T-helper 2 cell treated with Interferon-gamma antibody and Interleukin-4, amounts not matched to agents 5 μg/mL and 100 μg/mL, for 36 hours (primary cell): ENCODE measurements at regions not wholly inside any gene's neighbourhood (a gene's known extent, or its start where the extent isn't known, plus 50 kb on each side); places are given as distances from the start of the nearest gene placed in this dataset.
"Not testable (repeated sequence)": the region's sequence is repeated elsewhere in the genome, so short reads cannot be mapped to it uniquely, and the experiment has no call there.

ENCODE experiments used
- DNase-seq: peaks from one replicate; pipeline ENCODE4 v3.0.0; 2021; ENCODE audit warnings: low spot score
- H3K27ac Mint-ChIP-seq: one replicate; pipeline ENCODE4 v1.8.0; 2021; ENCODE audit warnings: mild to moderate bottlenecking, mixed read lengths
- H3K27me3 Mint-ChIP-seq: one replicate; pipeline ENCODE4 v1.8.0; 2021; ENCODE audit warnings: low read depth, mixed read lengths
- H3K36me3 Mint-ChIP-seq: one replicate; pipeline ENCODE4 v1.8.0; 2021; ENCODE audit warnings: low read depth, mixed read lengths
- H3K4me1 Mint-ChIP-seq: one replicate; pipeline ENCODE4 v1.8.0; 2021; ENCODE audit warnings: low read depth, mixed read lengths
- H3K4me3 Mint-ChIP-seq: one replicate; pipeline ENCODE4 v1.8.0; 2022; ENCODE audit warnings: mild to moderate bottlenecking, moderate library complexity, mixed read lengths
- H3K9me3 Mint-ChIP-seq: one replicate; pipeline ENCODE4 v1.8.0; 2021; ENCODE audit warnings: mixed read lengths

GRCh38 chr5:60026161-60026560 lies 132.6 kb upstream of the PDE4D start:
- no peak overlapping the region for H3K27ac Mint-ChIP-seq
- H3K4me3 Mint-ChIP-seq, result no peak overlapping the region
- H3K4me1 Mint-ChIP-seq, result no peaks in the 10 kb centered on the region
- no peaks in the 10 kb centered on the region for H3K36me3 Mint-ChIP-seq
- no peaks in the 10 kb centered on the region for H3K9me3 Mint-ChIP-seq
- no peaks in the 10 kb centered on the region for H3K27me3 Mint-ChIP-seq
- no peak for DNase-seq

DNA sequence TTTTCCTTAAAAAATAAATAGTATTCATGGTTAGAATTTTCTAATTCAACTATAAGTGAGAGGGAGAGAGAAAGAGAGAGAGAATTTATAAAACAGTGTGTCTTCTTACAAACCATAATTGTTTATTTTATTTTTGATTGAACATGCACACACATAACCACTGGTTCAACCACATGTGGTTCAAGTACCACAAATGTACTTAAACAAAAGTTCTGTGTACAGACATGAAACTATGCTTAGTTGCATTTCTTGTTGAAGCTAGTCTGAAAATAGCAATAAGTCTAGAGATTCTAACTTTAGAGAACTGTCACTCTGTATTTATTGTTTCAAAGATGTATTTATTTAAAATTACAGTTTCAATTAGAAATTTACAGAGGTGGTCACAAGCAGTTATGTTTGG lies 130.6 kb upstream of the PDE4D start:
- Mint-ChIP-seq H3K4me1 (no peaks in the 10 kb centered on the region), H3K27me3 (no peaks in the 10 kb centered on the region), H3K36me3 (no peaks in the 10 kb centered on the region), H3K4me3 (no peak overlapping the region), H3K27ac (no peak overlapping the region), H3K9me3 (no peaks in the 10 kb centered on the region)
- no peak for DNase-seq

DNA sequence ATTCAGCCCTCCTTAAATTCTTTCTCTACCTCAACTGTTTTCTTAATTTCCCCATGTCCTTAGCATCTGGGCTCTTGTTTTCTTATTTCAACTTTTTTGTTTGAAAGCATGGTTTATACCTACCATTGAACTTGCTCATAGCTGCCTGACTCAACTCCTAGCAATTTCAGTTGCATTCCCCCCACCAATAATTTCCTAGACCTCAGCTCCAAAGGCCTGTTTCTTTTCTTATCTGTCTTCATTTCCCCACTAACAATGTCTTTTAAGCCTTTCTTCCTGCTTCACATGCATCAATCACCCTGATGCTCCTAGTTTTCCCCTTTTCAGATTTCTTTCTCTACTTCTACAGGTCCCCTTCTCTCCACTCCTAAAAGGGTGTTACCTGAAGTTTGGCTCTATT lies 129.7 kb upstream of the PDE4D start:
- no peaks in the 10 kb centered on the region for H3K36me3 Mint-ChIP-seq
- no peak overlapping the region for H3K27ac Mint-ChIP-seq
- no peak for DNase-seq
- no peaks in the 10 kb centered on the region for H3K27me3 Mint-ChIP-seq
- no peak overlapping the region for H3K4me3 Mint-ChIP-seq
- H3K4me1 Mint-ChIP-seq, result no peaks in the 10 kb centered on the region
- no peaks in the 10 kb centered on the region for H3K9me3 Mint-ChIP-seq

GRCh38 chr5:60020457-60020856 lies 126.9 kb upstream of the PDE4D start:
- Mint-ChIP-seq H3K4me3 (no peak overlapping the region), H3K27ac (no peak overlapping the region), H3K36me3 (no peaks in the 10 kb centered on the region), H3K27me3 (no peaks in the 10 kb centered on the region), H3K4me1 (no peaks in the 10 kb centered on the region), H3K9me3 (no peaks in the 10 kb centered on the region)
- DNase-seq, result no peak

- H3K4me1 Mint-ChIP-seq, H3K36me3 Mint-ChIP-seq, DNase-seq, H3K27me3 Mint-ChIP-seq, H3K4me3 Mint-ChIP-seq, H3K27ac Mint-ChIP-seq, H3K9me3 Mint-ChIP-seq: not testable (repeated sequence)
Measured at GRCh38 chr5:60018960-60019359, 125.4 kb upstream of the PDE4D start.

DNA sequence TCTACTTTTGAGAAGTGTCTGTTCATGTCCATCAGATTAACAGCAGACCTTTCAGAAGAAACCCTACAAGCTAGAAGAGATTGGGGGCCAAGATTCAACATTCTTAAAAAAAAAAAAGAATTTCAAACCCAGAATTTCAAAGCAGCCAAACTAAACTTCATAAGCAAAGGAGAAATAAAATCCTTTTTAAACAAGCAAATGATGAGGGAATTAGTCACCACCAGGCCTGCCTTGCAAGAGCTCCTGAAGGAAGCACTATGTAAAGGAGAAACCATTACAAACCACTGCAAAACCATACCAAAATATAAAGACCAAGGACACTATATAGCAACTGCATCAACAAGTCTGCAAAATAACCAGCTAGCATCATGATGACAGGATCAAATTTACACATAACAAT lies 124.6 kb upstream of the PDE4D start:
- Mint-ChIP-seq H3K4me3 (no peak overlapping the region), H3K9me3 (no peaks in the 10 kb centered on the region), H3K36me3 (no peaks in the 10 kb centered on the region), H3K27me3 (no peaks in the 10 kb centered on the region), H3K27ac (no peak overlapping the region), H3K4me1 (no peaks in the 10 kb centered on the region)
- no peak for DNase-seq

- H3K4me3 Mint-ChIP-seq, result no peak overlapping the region
Measured at GRCh38 chr5:60014331-60014730, 120.8 kb upstream of the PDE4D start.

GRCh38 chr5:60010853-60011252 lies 117.3 kb upstream of the PDE4D start:
- Mint-ChIP-seq H3K27me3 (no peaks in the 10 kb centered on the region), H3K9me3 (no peaks in the 10 kb centered on the region), H3K4me3 (no peak overlapping the region), H3K27ac (no peak overlapping the region), H3K36me3 (no peaks in the 10 kb centered on the region), H3K4me1 (no peaks in the 10 kb centered on the region)
- DNase-seq, result no peak

More at GRCh38 chr5:60014331-60014730, 120.8 kb upstream of the PDE4D start:
- Mint-ChIP-seq H3K36me3 (no peaks in the 10 kb centered on the region), H3K9me3 (no peaks in the 10 kb centered on the region), H3K4me1 (no peaks in the 10 kb centered on the region), H3K27ac (no peak overlapping the region), H3K27me3 (no peaks in the 10 kb centered on the region)
- DNase-seq, result no peak

GRCh38 chr5:60010328-60010727 lies 116.8 kb upstream of the PDE4D start:
- Mint-ChIP-seq H3K4me1 (no peaks in the 10 kb centered on the region), H3K4me3 (no peak overlapping the region), H3K36me3 (no peaks in the 10 kb centered on the region), H3K27me3 (no peaks in the 10 kb centered on the region), H3K9me3 (no peaks in the 10 kb centered on the region), H3K27ac (no peak overlapping the region)
- no peak for DNase-seq

DNA sequence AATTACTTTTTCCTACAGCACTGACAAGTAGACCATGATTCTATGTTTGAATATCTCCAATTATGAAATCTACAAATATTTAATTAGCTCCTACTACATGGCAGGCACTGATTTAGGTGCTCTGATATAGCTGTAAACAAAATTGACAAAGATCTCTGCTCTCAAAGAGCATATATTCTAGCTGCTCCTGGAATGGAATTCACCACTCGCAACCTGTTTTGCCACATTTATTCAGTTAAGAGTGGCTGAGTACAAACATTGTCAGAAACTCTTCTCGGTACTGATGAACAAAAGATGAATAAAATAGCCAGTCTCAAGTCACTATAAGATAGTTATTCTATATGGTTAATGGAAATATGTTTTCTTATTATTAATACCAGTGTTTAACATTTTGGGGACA lies 114.2 kb upstream of the PDE4D start:
- Mint-ChIP-seq H3K27me3 (no peaks in the 10 kb centered on the region), H3K4me3 (no peak overlapping the region), H3K36me3 (no peaks in the 10 kb centered on the region), H3K27ac (no peak overlapping the region), H3K4me1 (no peaks in the 10 kb centered on the region), H3K9me3 (no peaks in the 10 kb centered on the region)
- DNase-seq, result no peak

- no peak for DNase-seq
- Mint-ChIP-seq H3K36me3 (no peaks in the 10 kb centered on the region), H3K27ac (no peak overlapping the region), H3K9me3 (no peaks in the 10 kb centered on the region), H3K4me3 (no peak overlapping the region), H3K4me1 (no peaks in the 10 kb centered on the region), H3K27me3 (no peaks in the 10 kb centered on the region)
Measured at GRCh38 chr5:59999056-59999455, 105.5 kb upstream of the PDE4D start.

GRCh38 chr5:59992206-59992605 lies 98.7 kb upstream of the PDE4D start:
- H3K9me3 Mint-ChIP-seq, result no peaks in the 10 kb centered on the region
- H3K4me1 Mint-ChIP-seq, result no peaks in the 10 kb centered on the region
- H3K27ac Mint-ChIP-seq, result no peak overlapping the region
- DNase-seq, result no peak
- no peaks in the 10 kb centered on the region for H3K36me3 Mint-ChIP-seq
- no peaks in the 10 kb centered on the region for H3K27me3 Mint-ChIP-seq
- H3K4me3 Mint-ChIP-seq, result no peak overlapping the region

DNA sequence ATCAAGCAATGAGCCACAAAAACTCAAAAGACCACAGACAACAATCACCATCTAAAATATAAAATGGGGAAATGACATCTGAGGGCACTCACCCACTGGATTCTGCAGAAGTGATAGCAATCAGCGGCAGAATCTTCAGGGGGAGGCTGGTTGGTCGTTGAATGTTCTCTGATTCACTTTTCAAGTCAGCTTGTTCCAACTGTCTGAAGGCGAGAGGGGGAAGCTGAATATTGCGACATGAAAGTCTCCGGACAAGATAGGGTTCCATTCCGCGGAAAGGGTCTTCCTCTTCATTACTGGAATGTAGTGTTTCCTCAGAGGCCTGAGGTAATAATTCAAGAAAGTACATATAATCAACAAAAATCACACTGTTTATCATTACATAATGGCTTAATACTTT lies 94.9 kb upstream of the PDE4D start:
- no peaks in the 10 kb centered on the region for H3K27me3 Mint-ChIP-seq
- H3K9me3 Mint-ChIP-seq, result no peaks in the 10 kb centered on the region
- no peaks in the 10 kb centered on the region for H3K4me1 Mint-ChIP-seq
- no peak for DNase-seq
- H3K36me3 Mint-ChIP-seq, result no peaks in the 10 kb centered on the region
- no peak overlapping the region for H3K4me3 Mint-ChIP-seq
- H3K27ac Mint-ChIP-seq, result no peak overlapping the region

DNA sequence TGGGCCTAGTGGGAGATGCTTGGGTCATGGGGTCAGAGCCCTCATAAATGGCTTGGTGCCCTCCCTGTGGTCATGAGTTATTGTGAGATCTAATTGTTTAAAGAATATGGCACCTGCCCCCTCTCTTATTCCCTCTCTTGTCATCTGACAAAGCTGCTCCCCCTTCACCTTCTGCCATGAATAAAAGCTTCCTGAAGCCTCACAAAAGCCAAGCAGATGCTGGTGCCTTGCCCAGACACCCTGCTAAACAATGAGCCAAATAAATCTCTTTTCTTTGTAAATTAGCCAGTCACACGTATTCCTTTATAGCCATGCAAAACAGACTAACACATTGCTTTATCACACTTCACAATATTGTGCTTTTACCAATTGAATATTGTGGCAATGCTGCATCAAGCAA lies 82.8 kb upstream of the PDE4D start:
- no peak overlapping the region for H3K27ac Mint-ChIP-seq
- no peaks in the 10 kb centered on the region for H3K27me3 Mint-ChIP-seq
- H3K9me3 Mint-ChIP-seq, result no peaks in the 10 kb centered on the region
- no peaks in the 10 kb centered on the region for H3K36me3 Mint-ChIP-seq
- no peaks in the 10 kb centered on the region for H3K4me1 Mint-ChIP-seq
- DNase-seq, result no peak
- no peak overlapping the region for H3K4me3 Mint-ChIP-seq

DNA sequence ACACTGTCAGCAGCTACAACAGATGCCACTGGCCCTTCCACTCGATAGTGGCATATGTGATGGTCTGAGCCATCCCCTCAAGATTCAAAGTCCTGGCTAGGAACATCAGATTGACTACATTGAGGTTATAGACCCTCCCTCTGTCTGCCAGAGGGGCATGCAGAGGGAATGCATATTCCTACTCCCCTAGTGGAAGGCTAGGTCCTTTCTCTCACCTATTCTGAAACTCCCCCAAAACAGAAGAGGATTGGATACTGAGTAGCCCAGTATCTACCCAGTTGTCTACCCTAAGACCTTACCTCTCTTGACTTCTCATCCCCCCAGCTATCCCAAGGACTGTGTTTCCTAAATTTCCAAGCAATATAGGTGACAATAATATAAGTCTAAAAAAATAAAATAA lies 78.5 kb upstream of the PDE4D start:
- no peak for DNase-seq
- Mint-ChIP-seq H3K36me3 (no peaks in the 10 kb centered on the region), H3K27ac (no peak overlapping the region), H3K27me3 (no peaks in the 10 kb centered on the region), H3K4me3 (no peak overlapping the region), H3K9me3 (no peaks in the 10 kb centered on the region), H3K4me1 (no peaks in the 10 kb centered on the region)

DNA sequence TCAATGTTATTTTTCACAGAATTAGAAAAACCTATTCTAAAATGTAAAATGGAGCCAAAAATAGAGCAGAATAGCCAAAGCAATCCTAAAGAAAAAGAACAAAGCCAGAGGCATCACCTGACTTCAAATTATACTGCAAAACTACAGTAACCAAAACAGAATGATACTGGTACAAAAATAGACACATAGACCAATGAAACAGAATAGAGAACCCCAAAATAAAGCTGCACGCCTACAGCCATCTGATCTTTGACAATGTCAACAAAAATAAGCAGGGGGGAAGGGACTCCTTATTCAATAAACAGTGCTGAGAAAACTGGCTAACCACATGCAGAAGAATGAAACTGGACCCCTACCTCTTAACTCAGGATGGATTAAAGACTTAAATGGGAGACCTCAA lies 65.8 kb upstream of the PDE4D start:
- Mint-ChIP-seq H3K9me3 (no peaks in the 10 kb centered on the region), H3K4me3 (no peak overlapping the region), H3K27me3 (no peaks in the 10 kb centered on the region), H3K36me3 (no peaks in the 10 kb centered on the region), H3K27ac (no peak overlapping the region), H3K4me1 (no peaks in the 10 kb centered on the region)
- DNase-seq, result no peak
